H54 (cell line): ENCODE measurements at regions not wholly inside any gene's neighbourhood (a gene's known extent, or its start where the extent isn't known, plus 50 kb on each side); places are given as distances from the start of the nearest gene placed in this dataset.
"Not testable (repeated sequence)": the region's sequence is repeated elsewhere in the genome, so short reads cannot be mapped to it uniquely, and the experiment has no call there.

Source experiments
- DNase-seq: peaks from one replicate; pipeline ENCODE4 v3.0.0; 2011; ENCODE audit warnings: low spot score, mixed read lengths; ENCODE audit not compliant: insufficient read length
- FAIRE-seq: peaks from 3 replicates; lab custom pipeline; 2011; peaks lifted over from hg19 to GRCh38; lab: Jason Lieb, UNC
- POLR2A ChIP-seq: IDR thresholded peaks from 2 replicates; pipeline ENCODE4 v1.6.1; 2011; ENCODE audit warnings: low read depth, mild to moderate bottlenecking, low read length

- FAIRE-seq (no peak), DNase-seq (no peak)
- TF ChIP-seq POLR2A, result no peak
Observed at GRCh38 chr22:44650806-44651205, 51.2 kb upstream of the PRR5 start.

GRCh38 chr22:44648821-44649565 is 53.0 kb upstream of the PRR5 start:
- DNase-seq (no peak), FAIRE-seq (no peak)
- no peak for TF ChIP-seq POLR2A

- no peak for TF ChIP-seq POLR2A
- DNase-seq, result no peak
- FAIRE-seq, result no peak
Observed at GRCh38 chr22:44648085-44648820, 53.8 kb upstream of the PRR5 start.

- DNase-seq, result no peak
- TF ChIP-seq POLR2A, result no peak
- FAIRE-seq, result no peak
Observed at GRCh38 chr22:44647141-44647540, 54.9 kb upstream of the PRR5 start.

GRCh38 chr22:44646668-44647067 is 55.3 kb upstream of the PRR5 start:
- FAIRE-seq (no peak), DNase-seq (no peak)
- no peak for TF ChIP-seq POLR2A

GRCh38 chr22:44646141-44646540 is 55.9 kb upstream of the PRR5 start:
- FAIRE-seq (no peak), DNase-seq (no peak)
- TF ChIP-seq POLR2A, result no peak

- no peak for TF ChIP-seq POLR2A
- FAIRE-seq (no peak), DNase-seq (no peak)
Observed at GRCh38 chr22:44645531-44645930, 56.5 kb upstream of the PRR5 start.

- TF ChIP-seq POLR2A, result no peak
- no peak for FAIRE-seq
- DNase-seq, result no peak
Observed at GRCh38 chr22:44645083-44645482, 56.9 kb upstream of the PRR5 start.

GRCh38 chr22:44643526-44644101 is 58.4 kb upstream of the PRR5 start:
- DNase-seq, FAIRE-seq: not testable (repeated sequence)

GRCh38 chr22:44642096-44642644 is 59.8 kb upstream of the PRR5 start:
- FAIRE-seq (no peak), DNase-seq (no peak)
- no peak for TF ChIP-seq POLR2A

- FAIRE-seq (no peak), DNase-seq (no peak)
- no peak for TF ChIP-seq POLR2A
Observed at GRCh38 chr22:44640618-44641155, 61.3 kb upstream of the PRR5 start.

GRCh38 chr22:44639891-44640617 is 62.0 kb upstream of the PRR5 start:
- DNase-seq, result no peak
- no peak for TF ChIP-seq POLR2A
- no peak for FAIRE-seq

GRCh38 chr22:44638971-44639760 is 62.8 kb upstream of the PRR5 start:
- no peak for TF ChIP-seq POLR2A
- no peak for FAIRE-seq
- no peak for DNase-seq

- not testable (repeated sequence) for DNase-seq, FAIRE-seq
Observed at GRCh38 chr22:44636502-44637206, 65.3 kb upstream of the PRR5 start.

GRCh38 chr22:44635567-44635966 is 66.4 kb upstream of the PRR5 start:
- not testable (repeated sequence) for DNase-seq, FAIRE-seq
